GM13977 (cell line): ENCODE measurements at regions not wholly inside any gene's neighbourhood (a gene's known extent, or its start where the extent isn't known, plus 50 kb on each side); places are given as distances from the start of the nearest gene placed in this dataset.

ENCODE experiments used
- DNase-seq: peaks from one replicate; pipeline ENCODE4 v3.0.0; 2012; ENCODE audit warnings: low spot score
- CTCF ChIP-seq: IDR thresholded peaks from 2 replicates; pipeline ENCODE4 v1.5.1; 2012; ENCODE audit warnings: mild to moderate bottlenecking, control low read depth; ENCODE audit not compliant: insufficient read depth; ENCODE audit errors: extremely low read depth, missing control alignments
- in situ Hi-C: fragments of 300-500 bp; cut with MboI; formaldehyde crosslinking; loops from one replicate; pipeline ENCODE4 v1.12.0; 2022; ENCODE audit warnings: low sequenced_read_pairs, low pct_unique_long_range_greater_than_20kb, mixed read lengths, inconsistent platforms; ENCODE audit not compliant: unreplicated experiment

- DNase-seq, result no peak
- TF ChIP-seq CTCF, result no peak
- in situ Hi-C loops, result no loop called here
Observed at GRCh38 chr5:12413075-12413474, 508.8 kb upstream of the CTNND2 start.

- DNase-seq, result no peak
- no peak for TF ChIP-seq CTCF
- in situ Hi-C loops, result no loop called here
Observed at GRCh38 chr5:12399868-12400267, 495.6 kb upstream of the CTNND2 start.

GRCh38 chr5:12392246-12392645 is 488.0 kb upstream of the CTNND2 start:
- DNase-seq, result no peak
- in situ Hi-C loops, result no loop called here
- TF ChIP-seq CTCF, result no peak

- no peak for DNase-seq
- in situ Hi-C loops, result no loop called here
- TF ChIP-seq CTCF, result no peak
Observed at GRCh38 chr5:12385095-12385494, 480.8 kb upstream of the CTNND2 start.

GRCh38 chr5:12384005-12384404 is 479.8 kb upstream of the CTNND2 start:
- in situ Hi-C loops, result no loop called here
- DNase-seq, result no peak
- TF ChIP-seq CTCF, result no peak

- no peak for TF ChIP-seq CTCF
- no peak for DNase-seq
- in situ Hi-C loops, result no loop called here
Observed at GRCh38 chr5:12367973-12368372, 463.7 kb upstream of the CTNND2 start.

GRCh38 chr5:12360218-12360617 is 456.0 kb upstream of the CTNND2 start:
- in situ Hi-C loops, result no loop called here
- no peak for TF ChIP-seq CTCF
- DNase-seq, result no peak
